CD4-positive, CD25-positive, alpha-beta regulatory T cell (primary cell): ENCODE measurements at regions not wholly inside any gene's neighbourhood (a gene's known extent, or its start where the extent isn't known, plus 50 kb on each side); places are given as distances from the start of the nearest gene placed in this dataset.

Source experiments
- ATAC-seq, 2 donors: fragments of 150-1000 bp; cut with Tn5 transposase; one replicate each; pipeline ENCODE4 v1.10.0; 2021; ENCODE audit warnings: low read depth in 2 of 2, moderate number of reproducible peaks in 2 of 2, moderate library complexity in 1 of 2
- DNase-seq, 3 donors: peaks; one replicate each; pipeline versions ENCODE4 v3.0.0 to v3.0.0-alpha.2; 2012 to 2022; ENCODE audit warnings: mixed read lengths in 1 of 3
- H3K27ac ChIP-seq: one replicate; pipeline ENCODE4 v1.7.0; 2013; ENCODE audit warnings: mild to moderate bottlenecking, low read length; ENCODE audit not compliant: insufficient read depth, poor library complexity, severe bottlenecking
- H3K27me3 ChIP-seq: one replicate; pipeline ENCODE4 v1.7.0; 2013; ENCODE audit warnings: low read length; ENCODE audit not compliant: control insufficient read depth, insufficient read depth
- H3K36me3 ChIP-seq: one replicate; pipeline ENCODE4 v1.7.0; 2013; ENCODE audit warnings: mild to moderate bottlenecking, low read length, moderate library complexity; ENCODE audit not compliant: control insufficient read depth, insufficient read depth
- H3K4me1 ChIP-seq: 2 replicates; pipeline ENCODE4 v1.7.0; 2013; ENCODE audit warnings: mild to moderate bottlenecking, low read length; ENCODE audit not compliant: insufficient read depth, control insufficient read depth, poor library complexity, severe bottlenecking
- H3K4me3 ChIP-seq: one replicate; pipeline ENCODE4 v1.7.0; 2013; ENCODE audit warnings: low read depth, mild to moderate bottlenecking, low read length, moderate library complexity
- H3K9me3 ChIP-seq, 2 experiments: 1 replicate in 1 of 2; 2 replicates in 1 of 2; pipeline ENCODE4 v1.7.0; 2013; ENCODE audit warnings: low read length in 2 of 2, mild to moderate bottlenecking in 1 of 2, moderate library complexity in 1 of 2; ENCODE audit not compliant: control insufficient read depth in 2 of 2
- H3K27ac Mint-ChIP-seq, 3 donors: one replicate each; pipeline ENCODE4 v1.8.0; 2020 to 2022; ENCODE audit warnings: mild to moderate bottlenecking in 3 of 3, mixed read lengths in 3 of 3, moderate library complexity in 2 of 3
- H3K27me3 Mint-ChIP-seq: one replicate; pipeline ENCODE4 v1.8.0; 2022; ENCODE audit warnings: mild to moderate bottlenecking, mixed read lengths
- H3K36me3 Mint-ChIP-seq: one replicate; pipeline ENCODE4 v1.8.0; 2020; ENCODE audit warnings: mixed read lengths
- H3K4me1 Mint-ChIP-seq, 4 donors: one replicate each; pipeline ENCODE4 v1.8.0; 2020 to 2022; ENCODE audit warnings: mixed read lengths in 4 of 4, mild to moderate bottlenecking in 1 of 4
- H3K4me3 Mint-ChIP-seq, 4 donors: one replicate each; pipeline ENCODE4 v1.8.0; 2020 to 2022; ENCODE audit warnings: mild to moderate bottlenecking in 4 of 4, mixed read lengths in 4 of 4, moderate library complexity in 3 of 4
- H3K9me3 Mint-ChIP-seq, 7 donors: one replicate each; pipeline ENCODE4 v1.8.0; 2020 to 2022; ENCODE audit warnings: mixed read lengths in 7 of 7, mild to moderate bottlenecking in 3 of 7, moderate library complexity in 2 of 7

DNA sequence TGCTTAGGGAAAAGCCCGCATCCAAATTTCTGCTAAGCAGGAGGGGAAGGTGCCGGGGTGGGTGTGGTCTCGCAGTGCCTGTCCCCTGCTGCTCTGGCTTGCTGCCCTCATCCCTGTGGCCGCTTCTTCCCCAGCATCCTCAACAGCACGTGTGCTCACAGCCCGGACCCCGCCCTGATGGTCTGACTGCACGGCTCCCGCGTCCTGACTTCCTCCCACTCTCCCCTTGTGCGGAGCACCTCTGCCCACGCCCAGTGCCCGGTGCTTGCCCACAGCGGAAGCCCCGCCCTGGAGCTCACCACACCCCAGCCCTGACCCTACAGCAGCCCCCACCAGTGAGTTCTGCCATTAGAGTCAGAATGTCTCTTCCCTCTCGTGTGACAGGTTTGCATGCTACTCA is 277.9 kb downstream of the NDUFA10 start:
- Mint-ChIP-seq H3K36me3 (no peaks in the 10 kb centered on the region), H3K27me3 (no peaks in the 10 kb centered on the region), H3K9me3 (no peaks in the 10 kb centered on the region), H3K4me3 (no peak overlapping the region), H3K27ac (no peak overlapping the region), H3K4me1 (peaks cover 0 to 10% (median 2%) of the 10 kb centered on the region in 4 donors)
- Histone ChIP-seq H3K4me1 (peaks cover 11% of the 10 kb centered on the region), H3K4me3 (no peak overlapping the region), H3K36me3 (no peaks in the 10 kb centered on the region), H3K9me3 (no peaks in the 10 kb centered on the region), H3K27me3 (no peaks in the 10 kb centered on the region), H3K27ac (no peak overlapping the region)
- ATAC-seq, result no peak
- no peak for DNase-seq

DNA sequence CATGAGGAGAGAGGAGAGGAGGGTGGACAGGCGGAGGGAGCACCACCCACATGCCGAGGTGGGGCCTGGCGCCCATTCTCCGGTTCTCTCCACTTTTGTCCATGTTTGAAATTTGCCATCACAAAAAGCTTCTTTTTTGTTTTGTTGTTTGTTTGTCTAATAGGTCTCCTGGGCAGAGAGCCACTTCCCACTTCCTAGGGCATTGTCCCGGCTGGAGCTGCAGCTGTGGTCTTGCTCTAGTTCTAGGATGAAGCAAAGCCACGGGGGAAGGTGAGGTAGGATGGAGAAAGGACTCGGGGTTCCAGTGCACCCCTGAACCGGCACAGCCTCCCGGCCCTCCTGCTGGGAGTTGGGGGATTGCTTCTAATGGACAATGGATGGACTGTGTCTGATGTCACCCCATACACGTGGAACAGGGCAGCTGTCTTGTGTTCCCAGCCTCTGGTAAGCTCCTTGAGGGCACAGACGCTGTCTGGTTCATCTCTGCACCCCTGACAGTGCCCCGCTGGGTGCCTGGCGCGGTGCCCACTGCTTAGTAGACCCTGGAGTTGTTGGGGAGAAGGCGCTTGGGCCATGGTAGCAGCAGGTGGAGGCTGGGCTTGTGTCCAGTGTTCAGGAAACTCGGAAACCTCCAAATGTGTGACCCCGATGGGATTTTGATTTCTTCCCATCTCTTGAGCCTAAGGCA is 278.4 kb downstream of the NDUFA10 start:
- Mint-ChIP-seq H3K4me1 (peaks cover 0 to 6% (median 1%) of the 10 kb centered on the region in 4 donors), H3K27ac (no peak overlapping the region), H3K4me3 (no peak overlapping the region), H3K27me3 (no peaks in the 10 kb centered on the region), H3K36me3 (no peaks in the 10 kb centered on the region), H3K9me3 (no peaks in the 10 kb centered on the region)
- Histone ChIP-seq H3K36me3 (no peaks in the 10 kb centered on the region), H3K27me3 (no peaks in the 10 kb centered on the region), H3K27ac (no peak overlapping the region), H3K4me3 (no peak overlapping the region), H3K4me1 (peaks cover 5% of the 10 kb centered on the region), H3K9me3 (no peaks in the 10 kb centered on the region)
- ATAC-seq (no peak), DNase-seq (no peak)

DNA sequence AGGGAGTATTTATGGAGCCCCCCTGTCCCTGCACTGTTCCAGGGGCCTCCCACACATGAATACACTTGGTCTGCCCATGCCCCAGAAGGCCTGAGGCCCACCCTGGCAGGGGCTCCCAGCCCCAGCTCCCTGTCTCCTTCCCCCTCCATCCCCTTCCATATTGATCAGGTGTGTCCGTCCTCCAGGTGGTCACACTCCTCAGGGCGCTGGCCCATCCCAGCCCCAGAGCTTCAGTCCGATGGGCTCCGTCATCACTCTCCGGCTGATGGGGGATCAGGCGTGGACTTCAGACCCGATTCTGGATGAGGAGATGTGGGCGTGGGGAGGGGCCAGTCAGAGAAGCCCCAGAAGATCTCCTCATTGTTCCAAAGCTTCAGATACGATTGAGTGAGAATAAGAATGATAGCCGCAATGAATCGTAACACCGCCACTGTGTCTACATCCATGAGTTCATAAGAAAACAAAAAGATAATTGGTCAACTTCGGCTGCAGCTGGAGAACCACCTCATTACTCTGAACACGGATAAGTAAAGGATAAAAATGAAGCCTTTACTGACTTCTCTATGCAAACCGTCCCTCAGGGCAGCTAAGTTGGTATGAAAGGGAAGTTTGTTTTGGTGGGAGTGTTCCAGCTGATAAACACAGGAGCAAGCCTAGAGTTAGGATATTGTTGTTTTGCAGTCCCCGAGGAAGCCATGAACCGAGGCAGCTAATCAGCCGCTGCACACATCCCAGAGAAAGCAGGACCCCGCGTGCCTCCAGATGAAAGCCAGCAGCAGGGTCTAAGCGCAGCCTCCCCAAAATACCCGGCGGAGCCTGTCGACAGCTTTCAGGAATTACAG is 279.5 kb downstream of the NDUFA10 start:
- Histone ChIP-seq H3K36me3 (no peaks in the 10 kb centered on the region), H3K4me1 (no peaks in the 10 kb centered on the region), H3K27ac (no peak overlapping the region), H3K9me3 (no peaks in the 10 kb centered on the region), H3K4me3 (no peak overlapping the region), H3K27me3 (no peaks in the 10 kb centered on the region)
- no peaks in the 10 kb centered on the region for H3K27me3 Mint-ChIP-seq
- H3K27ac Mint-ChIP-seq, result no peak overlapping the region
- ATAC-seq, result no peak
- no peak for DNase-seq
- peaks cover 0 to 3% (median 0%) of the 10 kb centered on the region in 4 donors for H3K4me1 Mint-ChIP-seq
- H3K9me3 Mint-ChIP-seq, result no peaks in the 10 kb centered on the region
- H3K4me3 Mint-ChIP-seq, result no peak overlapping the region
- H3K36me3 Mint-ChIP-seq, result no peaks in the 10 kb centered on the region

DNA sequence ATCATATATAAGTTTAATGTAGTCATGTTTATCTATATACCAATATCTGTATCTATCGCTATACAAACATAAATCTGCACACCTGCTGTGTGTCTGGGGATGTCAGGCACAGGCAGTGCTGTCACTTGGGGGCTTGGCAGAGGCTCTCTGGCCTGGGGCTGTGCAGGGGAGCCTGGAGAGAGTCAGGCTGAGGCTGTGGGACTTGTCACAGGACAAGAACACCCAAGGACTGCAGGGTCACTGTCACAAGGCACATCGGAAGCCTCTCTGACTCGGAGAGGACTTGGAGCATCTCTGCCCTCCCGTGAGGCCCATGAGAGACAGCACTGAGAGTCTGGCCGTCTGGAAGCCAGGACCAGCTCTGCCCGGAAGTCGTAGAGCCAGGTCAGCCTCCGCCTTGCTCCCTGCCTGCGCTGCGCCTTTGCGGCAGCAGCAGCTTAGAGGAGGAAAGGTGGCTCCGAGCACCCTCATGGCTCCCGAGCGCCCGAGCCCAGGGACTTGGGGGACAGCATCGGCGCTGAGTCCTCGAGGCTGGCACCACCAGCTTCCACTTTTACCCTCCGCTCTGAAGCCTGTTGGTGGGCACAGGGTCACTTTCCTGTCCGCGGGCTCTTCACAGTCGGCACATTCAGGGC is 280.3 kb downstream of the NDUFA10 start:
- no peaks in the 10 kb centered on the region for H3K27me3 Mint-ChIP-seq
- no peaks in the 10 kb centered on the region for H3K4me1 ChIP-seq
- H3K27ac Mint-ChIP-seq, result no peak overlapping the region
- no peaks in the 10 kb centered on the region for H3K27me3 ChIP-seq
- H3K4me3 Mint-ChIP-seq, result no peak overlapping the region
- no peaks in the 10 kb centered on the region for H3K36me3 Mint-ChIP-seq
- DNase-seq (no peak), ATAC-seq (no peak)
- no peaks in the 10 kb centered on the region for H3K36me3 ChIP-seq
- no peak overlapping the region for H3K4me3 ChIP-seq
- H3K4me1 Mint-ChIP-seq, result peaks cover 0 to 3% (median 0%) of the 10 kb centered on the region in 4 donors
- no peak overlapping the region for H3K27ac ChIP-seq
- H3K9me3 Mint-ChIP-seq, result no peaks in the 10 kb centered on the region
- no peaks in the 10 kb centered on the region for H3K9me3 ChIP-seq

DNA sequence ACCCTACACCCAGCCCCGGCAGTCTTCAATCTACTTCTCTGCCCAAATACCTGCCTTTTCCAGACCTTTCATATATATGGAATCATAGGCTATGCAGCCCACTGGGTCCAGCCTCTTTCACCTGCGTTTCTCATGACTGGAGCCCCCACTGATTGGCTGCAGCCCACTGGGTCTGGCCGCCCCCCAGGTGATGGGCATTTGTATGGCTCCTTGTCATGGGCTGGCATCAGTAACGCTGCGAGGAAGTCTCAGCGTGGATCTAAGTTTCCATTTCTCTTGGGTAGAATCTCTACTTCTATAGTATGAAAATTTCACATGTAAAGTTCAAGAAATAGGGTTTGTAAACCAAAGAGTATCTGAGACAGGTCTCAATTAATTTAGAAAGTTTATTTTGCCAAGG is 281.9 kb downstream of the NDUFA10 start:
- no peaks in the 10 kb centered on the region for H3K27me3 Mint-ChIP-seq
- no peak overlapping the region for H3K4me3 Mint-ChIP-seq
- peak overlapping the region in 1 of 3 donors; percentile 84 for H3K27ac Mint-ChIP-seq

DNA sequence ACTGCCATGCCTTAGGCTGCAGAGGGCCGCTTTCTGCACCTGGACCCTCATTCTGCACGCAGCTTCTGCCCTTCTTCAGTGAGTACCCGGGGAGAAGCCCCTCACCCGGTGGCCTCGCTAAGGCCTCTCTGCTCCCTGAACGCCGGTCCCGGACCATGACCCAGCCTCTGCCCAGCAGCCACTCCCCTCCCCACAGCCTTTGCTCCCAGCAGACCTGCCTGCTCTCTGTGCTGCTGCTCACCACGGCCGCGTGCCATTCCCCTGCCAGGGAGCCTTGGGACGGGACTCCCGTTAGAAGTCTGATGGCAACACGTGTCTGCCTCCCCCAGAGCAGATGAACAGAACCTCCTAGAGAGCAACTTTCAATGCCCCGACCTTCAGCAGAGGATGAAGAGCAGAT is 282.8 kb downstream of the NDUFA10 start:
- Mint-ChIP-seq H3K36me3 (no peaks in the 10 kb centered on the region), H3K9me3 (no peaks in the 10 kb centered on the region), H3K27ac (no peak overlapping the region), H3K4me3 (no peak overlapping the region), H3K4me1 (no peaks in the 10 kb centered on the region), H3K27me3 (no peaks in the 10 kb centered on the region)
- Histone ChIP-seq H3K27me3 (no peaks in the 10 kb centered on the region), H3K27ac (no peak overlapping the region), H3K4me1 (no peaks in the 10 kb centered on the region), H3K4me3 (no peak overlapping the region), H3K36me3 (no peaks in the 10 kb centered on the region), H3K9me3 (no peaks in the 10 kb centered on the region)
- no peak for ATAC-seq
- DNase-seq, result no peak

More for the DNA sequence above, 281.9 kb downstream of the NDUFA10 start:
- Histone ChIP-seq H3K27ac (no peak overlapping the region), H3K4me3 (no peak overlapping the region), H3K9me3 (no peaks in the 10 kb centered on the region), H3K4me1 (no peaks in the 10 kb centered on the region), H3K36me3 (no peaks in the 10 kb centered on the region), H3K27me3 (no peaks in the 10 kb centered on the region)
- no peak for DNase-seq
- Mint-ChIP-seq H3K36me3 (no peaks in the 10 kb centered on the region), H3K9me3 (no peaks in the 10 kb centered on the region), H3K4me1 (peaks cover 0 to 3% (median 0%) of the 10 kb centered on the region in 4 donors)
- ATAC-seq, result no peak

DNA sequence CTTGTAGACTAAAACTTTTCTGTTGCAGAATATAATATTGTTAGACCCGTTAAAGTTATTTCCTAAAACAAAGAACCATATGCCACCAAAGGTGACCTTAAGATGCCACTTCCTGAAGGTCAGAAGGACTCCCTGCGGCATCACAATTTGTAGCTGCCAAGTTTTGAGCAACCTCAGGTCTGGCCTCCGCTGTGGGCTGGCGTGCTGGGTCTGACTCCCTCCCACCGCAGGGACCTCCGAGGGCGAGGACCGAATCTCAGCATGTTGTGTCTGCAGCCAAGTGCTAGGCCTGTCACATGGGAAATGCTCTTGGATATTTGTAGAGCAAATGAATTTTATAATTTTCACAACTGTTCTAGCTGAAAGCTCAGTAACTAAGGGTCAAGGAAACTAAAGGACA is 285.9 kb downstream of the NDUFA10 start:
- peaks cover 0 to 2% (median 0%) of the 10 kb centered on the region in 7 donors for H3K9me3 Mint-ChIP-seq
- H3K27me3 Mint-ChIP-seq, result no peaks in the 10 kb centered on the region
- H3K9me3 ChIP-seq, result no peaks in the 10 kb centered on the region

More for the DNA sequence above, 285.9 kb downstream of the NDUFA10 start:
- no peak overlapping the region for H3K4me3 ChIP-seq
- DNase-seq, result no peak
- no peak overlapping the region for H3K27ac ChIP-seq
- Mint-ChIP-seq H3K27ac (no peak overlapping the region), H3K4me1 (no peaks in the 10 kb centered on the region), H3K4me3 (no peak overlapping the region), H3K36me3 (no peaks in the 10 kb centered on the region)
- H3K36me3 ChIP-seq, result no peaks in the 10 kb centered on the region
- ATAC-seq, result no peak
- H3K4me1 ChIP-seq, result no peaks in the 10 kb centered on the region
- no peaks in the 10 kb centered on the region for H3K27me3 ChIP-seq
